HCT116 (cell line): ENCODE measurements at regions not wholly inside any gene's neighbourhood (a gene's known extent, or its start where the extent isn't known, plus 50 kb on each side); places are given as distances from the start of the nearest gene placed in this dataset.

ENCODE experiments used
- ATAC-seq: fragments of 200-7000 bp; cut with Tn5 transposase; 2 replicates; pipeline ENCODE4 v1.9.1; 2020; ENCODE audit warnings: mild to moderate bottlenecking, moderate library complexity
- BruUV-seq: library from RNA; stranded (reverse); fragments of 400-500 nt; replicated peaks from 2 replicates; lab custom pipeline; 2021; lab: Mats Ljungman, UMichigan
- CTCF ChIA-PET: fragments of 300-600 bp; sonication (Branson Sonifier 250); formaldehyde crosslinking; loops from one replicate; lab custom pipeline; 2021; ENCODE audit warnings: antibody characterized with exemption; lab: Charles Lee
- POLR2A ChIA-PET: fragments of 300-600, 350-600 bp; sonication (Branson Sonifier 250); formaldehyde crosslinking; loops from one replicate; lab custom pipeline; 2021; ENCODE audit warnings: antibody characterized with exemption; lab: Charles Lee
- RAD21 ChIA-PET, 2 experiments: fragments of 300-600 bp; sonication (Branson Sonifier 250); formaldehyde crosslinking; loops; one replicate each; lab custom pipeline; 2023; ENCODE audit warnings: low total read pairs in 2 of 2; ENCODE audit not compliant: uncharacterized antibody in 2 of 2, unreplicated experiment in 2 of 2, low non-redundant PET in 1 of 2; lab: Charles Lee
- DNase-seq: peaks from one replicate; pipeline ENCODE4 v3.0.0-alpha.2; 2010; ENCODE audit warnings: low read depth, low spot score
- H2AFZ ChIP-seq: fragments of 200-600 bp; shearing (Covaris generic), sonication (generic); 2 replicates; pipeline ENCODE4 v1.6.1; 2017; ENCODE audit warnings: low read depth, mixed run types, mixed read lengths, antibody characterized with exemption, low read length; ENCODE audit not compliant: poor library complexity, severe bottlenecking
- H3K27ac ChIP-seq: 2 replicates; pipeline ENCODE4 v1.5.1; 2012; ENCODE audit warnings: low read depth, low read length
- H3K27me3 ChIP-seq: fragments of 200-600 bp; sonication (generic); 2 replicates; pipeline ENCODE4 v1.6.1; 2016; ENCODE audit warnings: mixed run types, low read length, mixed read lengths; ENCODE audit not compliant: insufficient read depth
- H3K36me3 ChIP-seq, 2 experiments: fragments of 200-500 bp in 1 of 2; fragments of 200-600 bp in 1 of 2; sonication (Bioruptor generic) in 1 of 2; sonication (generic) in 1 of 2; 2 replicates each; pipeline versions ENCODE4 v1.5.1 to v1.6.1; 2014 to 2016; ENCODE audit warnings: low read length in 2 of 2, inconsistent platforms in 1 of 2, mixed read lengths in 1 of 2, mixed run types in 1 of 2; ENCODE audit not compliant: insufficient read depth in 2 of 2, control insufficient read depth in 1 of 2
- H3K4me1 ChIP-seq, 2 experiments: fragments of 200-600 bp in 1 of 2; sonication (generic) in 1 of 2; 2 replicates each; pipeline versions ENCODE4 v1.5.1 to v1.6.1; 2012 to 2017; ENCODE audit warnings: low read length in 2 of 2, inconsistent platforms in 1 of 2, mild to moderate bottlenecking in 1 of 2, mixed read lengths in 1 of 2, mixed run types in 1 of 2, moderate library complexity in 1 of 2; ENCODE audit not compliant: insufficient read depth in 2 of 2, control insufficient read depth in 1 of 2
- H3K4me2 ChIP-seq: fragments of 200-600 bp; sonication (generic); 2 replicates; pipeline ENCODE4 v1.6.1; 2017; ENCODE audit warnings: mixed run types, low read length, mixed read lengths
- H3K4me3 ChIP-seq, 2 experiments: fragments of 200-600 bp in 1 of 2; sonication (generic) in 1 of 2; replicated peaks in 1 of 2; 2 replicates each; pipeline ENCODE4 v1.5.1; 2011 to 2016; ENCODE audit warnings: low read length in 2 of 2, control low read depth in 1 of 2, low read depth in 1 of 2, mild to moderate bottlenecking in 1 of 2, mixed read lengths in 1 of 2, mixed run types in 1 of 2
- H3K79me2 ChIP-seq: fragments of 200-600 bp; sonication (generic); 2 replicates; pipeline ENCODE4 v1.6.1; 2017; ENCODE audit warnings: mild to moderate bottlenecking, mixed run types, low read length, moderate library complexity, mixed read lengths; ENCODE audit not compliant: insufficient read depth
- H3K9ac ChIP-seq: fragments of 200-600 bp; sonication (generic); 2 replicates; pipeline ENCODE4 v1.6.1; 2016; ENCODE audit warnings: low read length, mixed read lengths
- H3K9me2 ChIP-seq: fragments of 200-600 bp; sonication (generic), shearing (Covaris generic); 2 replicates; pipeline ENCODE4 v1.6.1; 2017; ENCODE audit warnings: mixed run types, mild to moderate bottlenecking, moderate library complexity; ENCODE audit not compliant: insufficient read depth
- H3K9me3 ChIP-seq, 2 experiments: fragments of 200-500 bp in 1 of 2; fragments of 200-600 bp in 1 of 2; sonication (Bioruptor generic) in 1 of 2; sonication (generic) in 1 of 2; 2 replicates each; pipeline ENCODE4 v1.6.1; 2014 to 2017; ENCODE audit warnings: low read length in 2 of 2, mixed read lengths in 2 of 2, inconsistent platforms in 1 of 2, low read depth in 1 of 2, mild to moderate bottlenecking in 1 of 2, mixed run types in 1 of 2, moderate library complexity in 1 of 2; ENCODE audit not compliant: control insufficient read depth in 1 of 2, insufficient read depth in 1 of 2
- H4K20me1 ChIP-seq: fragments of 200-600 bp; sonication (generic), shearing (Covaris generic); 2 replicates; pipeline ENCODE4 v1.6.1; 2017; ENCODE audit warnings: mixed run types, mild to moderate bottlenecking, moderate library complexity; ENCODE audit not compliant: insufficient read depth
- ATF3 ChIP-seq: IDR thresholded peaks from 2 replicates; pipeline ENCODE4 v1.6.1; 2012
- CEBPB ChIP-seq: IDR thresholded peaks from 2 replicates; pipeline ENCODE4 v1.6.1; 2012; ENCODE audit warnings: low read depth
- CTCF ChIP-seq, 3 experiments: fragments of 200-600 bp in 1 of 3; sonication (generic) in 1 of 3; IDR thresholded peaks in 2 of 3; conservative IDR thresholded peaks in 1 of 3; 2 replicates each; pipeline ENCODE4 v1.5.1; 2012 to 2017; ENCODE audit warnings: low read depth in 2 of 3, low read length in 2 of 3, antibody characterized with exemption in 1 of 3, borderline replicate concordance in 1 of 3, control low read depth in 1 of 3, mild to moderate bottlenecking in 1 of 3, mixed read lengths in 1 of 3, mixed run types in 1 of 3, moderate library complexity in 1 of 3; ENCODE audit not compliant: insufficient read depth in 1 of 3
- EGR1 ChIP-seq: IDR thresholded peaks from 2 replicates; pipeline ENCODE4 v1.6.1; 2012; ENCODE audit warnings: low read depth
- ELF1 ChIP-seq: IDR thresholded peaks from 2 replicates; pipeline ENCODE4 v1.6.1; 2012; ENCODE audit warnings: low read depth, borderline replicate concordance
- EZH2 ChIP-seq: fragments of 200-600 bp; sonication (generic); IDR thresholded peaks from 2 replicates; pipeline ENCODE4 v1.6.1; 2017; ENCODE audit warnings: antibody characterized with exemption, mixed run types
- JUND ChIP-seq: IDR thresholded peaks from 2 replicates; pipeline ENCODE4 v1.6.1; 2012
- POLR2A ChIP-seq: IDR thresholded peaks from 2 replicates; pipeline ENCODE4 v1.7.0; 2011; ENCODE audit warnings: borderline replicate concordance; ENCODE audit not compliant: insufficient read depth, insufficient read length; ENCODE audit errors: extremely low read depth
- RAD21 ChIP-seq: IDR thresholded peaks from 2 replicates; pipeline ENCODE4 v1.6.1; 2012; ENCODE audit warnings: low read depth, mild to moderate bottlenecking
- SIN3A ChIP-seq: IDR thresholded peaks from 2 replicates; pipeline ENCODE4 v1.6.1; 2012; ENCODE audit warnings: low read depth
- SP1 ChIP-seq: IDR thresholded peaks from 2 replicates; pipeline ENCODE4 v1.6.1; 2012; ENCODE audit warnings: low read depth
- TCF7L2 ChIP-seq: IDR thresholded peaks from 2 replicates; pipeline ENCODE4 v1.7.0; 2011; ENCODE audit warnings: borderline replicate concordance, inconsistent platforms; ENCODE audit not compliant: insufficient read depth, insufficient read length; ENCODE audit errors: extremely low read depth
- YY1 ChIP-seq: IDR thresholded peaks from 2 replicates; pipeline ENCODE4 v1.6.1; 2011; ENCODE audit warnings: low read length, low read depth, moderate library complexity, mild to moderate bottlenecking; ENCODE audit not compliant: insufficient replicate concordance; ENCODE audit errors: extremely low read depth
- ZNF274 ChIP-seq: fragments of 200-500 bp; sonication (Bioruptor generic); IDR thresholded peaks from 2 replicates; pipeline ENCODE4 v1.6.1; 2014; ENCODE audit warnings: mild to moderate bottlenecking, low read depth, low read length, inconsistent platforms
- intact Hi-C: fragments of 100-400 bp; cut with micrococcal nuclease; formaldehyde crosslinking; loops from 2 replicates; pipeline ENCODE4 v1.10.0; 2022
- TF ChIP-seq, protein P1 (sequence below): IDR thresholded peaks from 2 replicates; pipeline ENCODE4 v1.6.1; 2011; ENCODE audit warnings: mild to moderate bottlenecking, low read length, moderate library complexity; ENCODE audit not compliant: insufficient replicate concordance; ENCODE audit errors: extremely low read depth
- TF ChIP-seq, protein P2 (sequence below): IDR thresholded peaks from 2 replicates; pipeline ENCODE4 v1.6.1; 2012; ENCODE audit warnings: low read depth

GRCh38 chr3:182393151-182393550, 400.2 kb upstream of the ATP11B start:
- ATAC-seq (no peak), DNase-seq (no peak)
- no peaks in the 10 kb centered on the region for H3K36me3 ChIP-seq
- H3K4me2 ChIP-seq = no peak overlapping the region
- H3K9me3 ChIP-seq = no peaks in the 10 kb centered on the region
- BruUV-seq = no TSS peak
- H3K27me3 ChIP-seq = no peaks in the 10 kb centered on the region
- no peaks in the 10 kb centered on the region for H3K79me2 ChIP-seq
- no peak overlapping the region for H3K4me3 ChIP-seq
- H3K9me2 ChIP-seq = no peaks in the 10 kb centered on the region
- intact Hi-C loops = no loop called here
- no peaks in the 10 kb centered on the region for H4K20me1 ChIP-seq
- no peak overlapping the region for H2AFZ ChIP-seq
- RAD21 ChIA-PET = no interaction called here
- H3K27ac ChIP-seq = no peak overlapping the region
- CTCF ChIA-PET = no interaction called here
- TF ChIP-seq YY1 (no peak), RAD21 (no peak), SP1 (no peak), TCF7L2 (no peak), EGR1 (no peak), EZH2 (no peak), ZNF274 (no peak), CTCF (IDR thresholded peaks at IDR 0.05 in 2 of 3, conservative IDR thresholded peaks at IDR 0.05 in 1 of 3; ENCODE audit: borderline replicate concordance in 1 of 3, insufficient read depth in 1 of 3, low read depth in 2 of 3, low read length in 2 of 3) (no peak), CEBPB (no peak), ELF1 (no peak), JUND (no peak), SIN3A (no peak), POLR2A (no peak), ATF3 (no peak)
- TF ChIP-seq, protein P1, sequence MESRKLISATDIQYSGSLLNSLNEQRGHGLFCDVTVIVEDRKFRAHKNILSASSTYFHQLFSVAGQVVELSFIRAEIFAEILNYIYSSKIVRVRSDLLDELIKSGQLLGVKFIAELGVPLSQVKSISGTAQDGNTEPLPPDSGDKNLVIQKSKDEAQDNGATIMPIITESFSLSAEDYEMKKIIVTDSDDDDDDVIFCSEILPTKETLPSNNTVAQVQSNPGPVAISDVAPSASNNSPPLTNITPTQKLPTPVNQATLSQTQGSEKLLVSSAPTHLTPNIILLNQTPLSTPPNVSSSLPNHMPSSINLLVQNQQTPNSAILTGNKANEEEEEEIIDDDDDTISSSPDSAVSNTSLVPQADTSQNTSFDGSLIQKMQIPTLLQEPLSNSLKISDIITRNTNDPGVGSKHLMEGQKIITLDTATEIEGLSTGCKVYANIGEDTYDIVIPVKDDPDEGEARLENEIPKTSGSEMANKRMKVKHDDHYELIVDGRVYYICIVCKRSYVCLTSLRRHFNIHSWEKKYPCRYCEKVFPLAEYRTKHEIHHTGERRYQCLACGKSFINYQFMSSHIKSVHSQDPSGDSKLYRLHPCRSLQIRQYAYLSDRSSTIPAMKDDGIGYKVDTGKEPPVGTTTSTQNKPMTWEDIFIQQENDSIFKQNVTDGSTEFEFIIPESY = no peak
- TF ChIP-seq, protein P2, sequence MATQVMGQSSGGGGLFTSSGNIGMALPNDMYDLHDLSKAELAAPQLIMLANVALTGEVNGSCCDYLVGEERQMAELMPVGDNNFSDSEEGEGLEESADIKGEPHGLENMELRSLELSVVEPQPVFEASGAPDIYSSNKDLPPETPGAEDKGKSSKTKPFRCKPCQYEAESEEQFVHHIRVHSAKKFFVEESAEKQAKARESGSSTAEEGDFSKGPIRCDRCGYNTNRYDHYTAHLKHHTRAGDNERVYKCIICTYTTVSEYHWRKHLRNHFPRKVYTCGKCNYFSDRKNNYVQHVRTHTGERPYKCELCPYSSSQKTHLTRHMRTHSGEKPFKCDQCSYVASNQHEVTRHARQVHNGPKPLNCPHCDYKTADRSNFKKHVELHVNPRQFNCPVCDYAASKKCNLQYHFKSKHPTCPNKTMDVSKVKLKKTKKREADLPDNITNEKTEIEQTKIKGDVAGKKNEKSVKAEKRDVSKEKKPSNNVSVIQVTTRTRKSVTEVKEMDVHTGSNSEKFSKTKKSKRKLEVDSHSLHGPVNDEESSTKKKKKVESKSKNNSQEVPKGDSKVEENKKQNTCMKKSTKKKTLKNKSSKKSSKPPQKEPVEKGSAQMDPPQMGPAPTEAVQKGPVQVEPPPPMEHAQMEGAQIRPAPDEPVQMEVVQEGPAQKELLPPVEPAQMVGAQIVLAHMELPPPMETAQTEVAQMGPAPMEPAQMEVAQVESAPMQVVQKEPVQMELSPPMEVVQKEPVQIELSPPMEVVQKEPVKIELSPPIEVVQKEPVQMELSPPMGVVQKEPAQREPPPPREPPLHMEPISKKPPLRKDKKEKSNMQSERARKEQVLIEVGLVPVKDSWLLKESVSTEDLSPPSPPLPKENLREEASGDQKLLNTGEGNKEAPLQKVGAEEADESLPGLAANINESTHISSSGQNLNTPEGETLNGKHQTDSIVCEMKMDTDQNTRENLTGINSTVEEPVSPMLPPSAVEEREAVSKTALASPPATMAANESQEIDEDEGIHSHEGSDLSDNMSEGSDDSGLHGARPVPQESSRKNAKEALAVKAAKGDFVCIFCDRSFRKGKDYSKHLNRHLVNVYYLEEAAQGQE = no peak
- POLR2A ChIA-PET = interaction anchor here (0.5 kb wide), 1 partner anchor 450 kb away, joined by 3 read pairs; no protein-coding TSS in a partner anchor
- no peak overlapping the region for H3K9ac ChIP-seq
- H3K4me1 ChIP-seq = peaks cover 11 to 12% of the 10 kb centered on the region in 2 experiments; a peak in 3 of 4 replicates
